A549 (cell line): ENCODE measurements at regions not wholly inside any gene's neighbourhood (a gene's known extent, or its start where the extent isn't known, plus 50 kb on each side); places are given as distances from the start of the nearest gene placed in this dataset.

Source experiments
- CTCF ChIP-seq: fragments of >200 bp; sonication (Bioruptor Twin); formaldehyde crosslinking; IDR thresholded peaks from 3 replicates; pipeline ENCODE4 v1.5.1; 2016
- JUN ChIP-seq, 2 experiments: fragments of >200 bp; sonication (Bioruptor Twin); formaldehyde crosslinking; IDR thresholded peaks; 2 replicates in 1 of 2; 3 replicates in 1 of 2; pipeline ENCODE4 v1.6.1; 2016 to 2017
- MAX ChIP-seq: IDR thresholded peaks from 2 replicates; pipeline ENCODE4 v1.6.1; 2012
- POLR2A ChIP-seq: IDR thresholded peaks from 2 replicates; pipeline ENCODE4 v1.6.1; 2012; ENCODE audit warnings: mild to moderate bottlenecking, low read length
- RFX5 ChIP-seq: fragments of 450-650 bp; IDR thresholded peaks from 2 replicates; pipeline ENCODE4 v1.7.1; 2014; ENCODE audit warnings: antibody characterized with exemption, mild to moderate bottlenecking, moderate library complexity

- TF ChIP-seq RFX5 (no peak), CTCF (no peak), JUN (IDR thresholded peaks at IDR 0.05) (no peak), POLR2A (no peak), MAX (no peak)
Observed at GRCh38 chr12:98121963-98122362, 393.4 kb upstream of the TMPO start.
